Suprapubic skin (tissue), 4 donors: ENCODE measurements at regions not wholly inside any gene's neighbourhood (a gene's known extent, or its start where the extent isn't known, plus 50 kb on each side); places are given as distances from the start of the nearest gene placed in this dataset.

ENCODE experiments used
- CTCF ChIP-seq, 2 donors: fragments of 200-600 bp in 1 of 2; fragments of 450-650 bp in 1 of 2; sonication (generic) in 1 of 2; IDR thresholded peaks; one replicate each; pipeline ENCODE4 v1.5.1; 2016 to 2019; ENCODE audit warnings: antibody characterized with exemption in 2 of 2, mild to moderate bottlenecking in 1 of 2, moderate library complexity in 1 of 2
- EP300 ChIP-seq: sonication (generic); formaldehyde crosslinking; IDR thresholded peaks from one replicate; pipeline ENCODE4 v1.6.1; 2017; ENCODE audit warnings: antibody characterized with exemption
- POLR2A ChIP-seq, 2 donors: fragments of 450-650 bp; IDR thresholded peaks; one replicate each; pipeline ENCODE4 v1.6.1; 2017; ENCODE audit warnings: antibody characterized with exemption in 2 of 2, mild to moderate bottlenecking in 2 of 2, moderate library complexity in 2 of 2
- POLR2AphosphoS5 ChIP-seq, 3 donors: sonication (generic); formaldehyde crosslinking; IDR thresholded peaks; one replicate each; pipeline ENCODE4 v1.6.1; 2017; ENCODE audit warnings: antibody characterized with exemption in 3 of 3

- no peak for TF ChIP-seq POLR2A (IDR thresholded peaks at IDR 0.05)
- TF ChIP-seq CTCF (IDR thresholded peaks at IDR 0.05), result no peak
- no peak for TF ChIP-seq EP300
- TF ChIP-seq POLR2AphosphoS5 (IDR thresholded peaks at IDR 0.05), result no peak
These were observed 178.2 kb upstream of the CST7 start for GRCh38 chr20:24770628-24771541.
